ENCODE measurements at regions not wholly inside any gene's neighbourhood (a gene's known extent, or its start where the extent isn't known, plus 50 kb on each side); places are given as distances from the start of the nearest gene placed in this dataset.
"Not testable (repeated sequence)": the region's sequence is repeated elsewhere in the genome, so short reads cannot be mapped to it uniquely, and the experiment has no call there.

- no peak for DNase-seq
Observed at GRCh38 chr4:28444886-28445496, 1584.3 kb downstream of the STIM2 start.

- DNase-seq: no peak
Observed at GRCh38 chr4:28449085-28449484, 1588.4 kb downstream of the STIM2 start.

- DNase-seq: no peak
Observed at GRCh38 chr4:28451346-28451745, 1590.7 kb downstream of the STIM2 start.

GRCh38 chr4:28462766-28463700, 1602.4 kb downstream of the STIM2 start:
- no peak for DNase-seq

- DNase-seq: no peak
Observed at GRCh38 chr4:28464823-28465222, 1604.2 kb downstream of the STIM2 start.

- not testable (repeated sequence) for DNase-seq
Observed at GRCh38 chr4:28466886-28467285, 1606.2 kb downstream of the STIM2 start.

GRCh38 chr4:28469387-28469786, 1608.7 kb downstream of the STIM2 start:
- no peak for DNase-seq

- DNase-seq: no peak
Observed at GRCh38 chr4:28469886-28470285, 1609.2 kb downstream of the STIM2 start.

GRCh38 chr4:28475381-28475780, 1614.7 kb downstream of the STIM2 start:
- DNase-seq: no peak

GRCh38 chr4:28479666-28480065, 1619.0 kb downstream of the STIM2 start:
- DNase-seq: no peak

GRCh38 chr4:28481565-28481964, 1620.9 kb downstream of the STIM2 start:
- DNase-seq: no peak

- DNase-seq: no peak
Observed at GRCh38 chr4:28482580-28483270, 1622.1 kb downstream of the STIM2 start.

- no peak for DNase-seq
Observed at GRCh38 chr4:28488021-28488420, 1627.4 kb downstream of the STIM2 start.

- DNase-seq: no peak
Observed at GRCh38 chr4:28490669-28491068, 1630.0 kb downstream of the STIM2 start.

- DNase-seq: no peak
Observed at GRCh38 chr4:28505064-28505463, 1644.4 kb downstream of the STIM2 start.

GRCh38 chr4:28508636-28509035, 1648.0 kb downstream of the STIM2 start:
- DNase-seq: no peak

- DNase-seq: not testable (repeated sequence)
Observed at GRCh38 chr4:28514766-28515165, 1654.1 kb downstream of the STIM2 start.

GRCh38 chr4:28518561-28519165, 1658.0 kb downstream of the STIM2 start:
- DNase-seq: no peak

GRCh38 chr4:28523681-28524190, 1663.1 kb downstream of the STIM2 start:
- DNase-seq: no peak

- DNase-seq: no peak
Observed at GRCh38 chr4:28536124-28536523, 1675.5 kb downstream of the STIM2 start.

GRCh38 chr4:28545986-28546385, 1685.3 kb downstream of the STIM2 start:
- DNase-seq: no peak

GRCh38 chr4:28548136-28548535, 1687.5 kb downstream of the STIM2 start:
- no peak for DNase-seq

- no peak for DNase-seq
Observed at GRCh38 chr4:28548594-28548993, 1688.0 kb downstream of the STIM2 start.

Data from activated CD4-positive, alpha-beta T cell treated with anti-CD3 and anti-CD28 coated beads for 4 hours (primary cell).